ENCODE measurements at regions not wholly inside any gene's neighbourhood (a gene's known extent, or its start where the extent isn't known, plus 50 kb on each side); places are given as distances from the start of the nearest gene placed in this dataset.

GRCh38 chr2:31729065-31729439 is 148.3 kb upstream of the SRD5A2 start:
- Histone ChIP-seq H3K27me3 (ENCODE audit: insufficient read depth, poor library complexity, severe bottlenecking) (no peaks in the 10 kb centered on the region), H3K27ac (replicated peaks) (no peak overlapping the region), H3K4me3 (replicated peaks; ENCODE audit: insufficient read depth, low read length) (no peak overlapping the region)
- no peak for DNase-seq (ENCODE audit: low read depth in 1 of 2, low spot score in 1 of 2)
- no peak for TF ChIP-seq POLR2AphosphoS5 (IDR thresholded peaks at IDR 0.05; ENCODE audit: low read depth)
- TF ChIP-seq REST (IDR thresholded peaks at IDR 0.05; ENCODE audit: insufficient replicate concordance, low read depth): no peak
- no peak for TF ChIP-seq CTCF (IDR thresholded peaks at IDR 0.05; ENCODE audit: insufficient read depth, low read length)

- no peak overlapping the region for H3K4me3 ChIP-seq (replicated peaks; ENCODE audit: insufficient read depth, low read length)
- DNase-seq (ENCODE audit: low read depth in 1 of 2, low spot score in 1 of 2): no peak
- no peak overlapping the region for H3K27ac ChIP-seq (replicated peaks)
- TF ChIP-seq SPI1 (IDR thresholded peaks at IDR 0.05; ENCODE audit: borderline replicate concordance, low read depth) (no peak), REST (IDR thresholded peaks at IDR 0.05; ENCODE audit: insufficient replicate concordance, low read depth) (no peak), GABPA (IDR thresholded peaks at IDR 0.05; ENCODE audit: low read depth) (no peak), POLR2AphosphoS5 (IDR thresholded peaks at IDR 0.05; ENCODE audit: low read depth) (no peak), CTCF (IDR thresholded peaks at IDR 0.05; ENCODE audit: insufficient read depth, low read length) (no peak)
- H3K27me3 ChIP-seq (ENCODE audit: insufficient read depth, poor library complexity, severe bottlenecking): no peaks in the 10 kb centered on the region
Measured at GRCh38 chr2:31728406-31729064, 147.8 kb upstream of the SRD5A2 start.

- H3K27ac ChIP-seq (replicated peaks): no peak overlapping the region
- H3K27me3 ChIP-seq (ENCODE audit: insufficient read depth, poor library complexity, severe bottlenecking): no peaks in the 10 kb centered on the region
- no peak for DNase-seq (ENCODE audit: low read depth in 1 of 2, low spot score in 1 of 2)
- TF ChIP-seq SPI1 (IDR thresholded peaks at IDR 0.05; ENCODE audit: borderline replicate concordance, low read depth) (no peak), POLR2AphosphoS5 (IDR thresholded peaks at IDR 0.05; ENCODE audit: low read depth) (no peak), GABPA (IDR thresholded peaks at IDR 0.05; ENCODE audit: low read depth) (no peak), REST (IDR thresholded peaks at IDR 0.05; ENCODE audit: insufficient replicate concordance, low read depth) (no peak), CTCF (IDR thresholded peaks at IDR 0.05; ENCODE audit: insufficient read depth, low read length) (no peak)
- no peak overlapping the region for H3K4me3 ChIP-seq (replicated peaks; ENCODE audit: insufficient read depth, low read length)
Measured at GRCh38 chr2:31726457-31726856, 145.7 kb upstream of the SRD5A2 start.

Data from HL-60 (cell line).